HepG2 (cell line): ENCODE measurements at regions not wholly inside any gene's neighbourhood (a gene's known extent, or its start where the extent isn't known, plus 50 kb on each side); places are given as distances from the start of the nearest gene placed in this dataset.

Source experiments
- ATAC-seq: fragments of 200-7000 bp; cut with Tn5 transposase; 3 replicates; pipeline ENCODE4 v1.9.1; 2020; ENCODE audit warnings: mild to moderate bottlenecking, moderate library complexity
- BruUV-seq: library from RNA; stranded (reverse); fragments of 400-500 nt; replicated peaks from 2 replicates; lab custom pipeline; 2021; lab: Mats Ljungman, UMichigan
- CTCF ChIA-PET: fragments of 300-600 bp; formaldehyde crosslinking; extraction: SDS; loops from one replicate; lab custom pipeline; 2021; ENCODE audit warnings: low total read pairs, inconsistent platforms, low intra/inter-chr PET ratio; lab: Yijun Ruan, JAX
- POLR2A ChIA-PET: fragments of 350-600 bp; sonication (Branson Sonifier 250); formaldehyde crosslinking; loops from one replicate; lab custom pipeline; 2020; ENCODE audit warnings: antibody characterized with exemption, inconsistent platforms; lab: Yijun Ruan, JAX
- DNase-seq: peaks from one replicate; pipeline ENCODE4 v3.0.0-alpha.2; 2015; ENCODE audit warnings: low spot score
- FAIRE-seq: peaks from 3 replicates; lab custom pipeline; 2011; peaks lifted over from hg19 to GRCh38; lab: Jason Lieb, UNC
- H2AFZ ChIP-seq: one replicate; pipeline ENCODE4 v1.6.1; 2011; ENCODE audit warnings: low read length, inconsistent platforms
- H3K27ac ChIP-seq: fragments of 300-600 bp; 3 replicates; pipeline ENCODE4 v1.8.0; 2011; ENCODE audit warnings: mixed run types, mild to moderate bottlenecking, mixed read lengths, low read length, inconsistent platforms; ENCODE audit not compliant: insufficient read depth; ENCODE audit errors: extremely low read length
- H3K27me3 ChIP-seq, 2 experiments: fragments of 200-600 bp in 1 of 2; 2 replicates in 1 of 2; 3 replicates in 1 of 2; pipeline versions ENCODE4 v1.6.0 to v1.8.0; 2011; ENCODE audit warnings: low read length in 2 of 2, mild to moderate bottlenecking in 2 of 2, moderate library complexity in 2 of 2, inconsistent platforms in 1 of 2; ENCODE audit not compliant: insufficient read depth in 2 of 2, control insufficient read depth in 1 of 2
- H3K36me3 ChIP-seq, 2 experiments: fragments of 200-600 bp in 1 of 2; replicated peaks in 1 of 2; 2 replicates in 1 of 2; 3 replicates in 1 of 2; pipeline versions ENCODE4 v1.5.1 to v1.8.0; 2011; ENCODE audit warnings: low read length in 2 of 2, inconsistent platforms in 1 of 2; ENCODE audit not compliant: insufficient read depth in 2 of 2, control insufficient read depth in 1 of 2
- H3K4me1 ChIP-seq: 2 replicates; pipeline ENCODE4 v1.5.1; 2012; ENCODE audit warnings: low read length, inconsistent platforms; ENCODE audit not compliant: insufficient read depth
- H3K4me2 ChIP-seq: 2 replicates; pipeline ENCODE4 v1.6.0; 2011; ENCODE audit warnings: low read depth, low read length, inconsistent platforms
- H3K4me3 ChIP-seq, 3 experiments: fragments of 200-600 bp in 1 of 3; sonication (generic), shearing (Covaris generic) in 1 of 3; replicated peaks in 1 of 3; 2 replicates each; pipeline ENCODE4 v1.5.1; 2011 to 2016; ENCODE audit warnings: low read length in 3 of 3, inconsistent platforms in 2 of 3, low read depth in 2 of 3, mild to moderate bottlenecking in 2 of 3, control low read depth in 1 of 3, mixed read lengths in 1 of 3; ENCODE audit not compliant: insufficient read depth in 1 of 3
- H3K79me2 ChIP-seq: one replicate; pipeline ENCODE4 v1.6.1; 2011; ENCODE audit warnings: low read length, inconsistent platforms; ENCODE audit not compliant: insufficient read depth
- H3K9ac ChIP-seq: 2 replicates; pipeline ENCODE4 v1.6.0; 2011; ENCODE audit warnings: mild to moderate bottlenecking, low read depth, low read length, inconsistent platforms; ENCODE audit not compliant: insufficient read depth
- H3K9me3 ChIP-seq: 2 replicates; pipeline ENCODE4 v1.5.1; 2012; ENCODE audit warnings: mild to moderate bottlenecking, low read length
- H4K20me1 ChIP-seq: 2 replicates; pipeline ENCODE4 v1.6.0; 2011; ENCODE audit warnings: inconsistent platforms, mild to moderate bottlenecking, low read length, moderate library complexity; ENCODE audit not compliant: insufficient read depth
- AGO1 ChIP-seq: fragments of 200-400 bp; formaldehyde crosslinking; IDR thresholded peaks from 2 replicates; pipeline ENCODE4 v1.6.1; 2017; ENCODE audit warnings: mild to moderate bottlenecking, low read depth, low read length, moderate library complexity; ENCODE audit not compliant: poor library complexity, severe bottlenecking
- CENPT ChIP-seq: sonication (generic); formaldehyde crosslinking; IDR thresholded peaks from 2 replicates; pipeline ENCODE4 v1.8.0; 2022; ENCODE audit warnings: low read depth, mild to moderate bottlenecking, moderate library complexity, missing genetic modification reagents
- FOSL2 ChIP-seq: sonication (generic); formaldehyde crosslinking; IDR thresholded peaks from 2 replicates; pipeline ENCODE4 v1.4.0; 2020; ENCODE audit warnings: missing genetic modification reagents
- FOXM1 ChIP-seq: sonication (generic); formaldehyde crosslinking; IDR thresholded peaks from 2 replicates; pipeline ENCODE4 v1.5.0; 2020; ENCODE audit warnings: missing genetic modification reagents
- GLI4 ChIP-seq: sonication (generic); formaldehyde crosslinking; IDR thresholded peaks from 2 replicates; pipeline ENCODE4 v1.5.1; 2020; ENCODE audit warnings: missing genetic modification reagents, mild to moderate bottlenecking, moderate library complexity, borderline replicate concordance
- MBNL3 ChIP-seq: fragments of 250-450 bp; sonication (Bioruptor Pico); conservative IDR thresholded peaks from 2 replicates; pipeline ENCODE4 v1.8.0; 2022; ENCODE audit warnings: mild to moderate bottlenecking, inconsistent platforms
- PBX2 ChIP-seq: IDR thresholded peaks from 2 replicates; pipeline ENCODE4 v1.6.1; 2016; ENCODE audit warnings: control low read depth
- PRDM10 ChIP-seq: sonication (generic); formaldehyde crosslinking; IDR thresholded peaks from 2 replicates; pipeline ENCODE4 v1.4.0; 2020; ENCODE audit warnings: low read depth, missing genetic modification reagents
- RFX1 ChIP-seq: fragments of 450-650 bp; IDR thresholded peaks from 2 replicates; pipeline ENCODE4 v1.6.1; 2017
- SETDB1 ChIP-seq: sonication (generic); formaldehyde crosslinking; IDR thresholded peaks from 2 replicates; pipeline ENCODE4 v1.5.1; 2020; ENCODE audit warnings: missing genetic modification reagents, mild to moderate bottlenecking, borderline replicate concordance
- ZBTB20 ChIP-seq: sonication (generic); formaldehyde crosslinking; IDR thresholded peaks from 2 replicates; pipeline ENCODE4 v1.8.1; 2023; ENCODE audit warnings: missing genetic modification reagents, low read depth, mild to moderate bottlenecking, borderline replicate concordance
- ZBTB3 ChIP-seq: sonication (generic); formaldehyde crosslinking; IDR thresholded peaks from 2 replicates; pipeline ENCODE4 v1.4.0; 2020; ENCODE audit warnings: low read depth, mild to moderate bottlenecking, moderate library complexity, missing genetic modification reagents, borderline replicate concordance
- ZNF3 ChIP-seq: IDR thresholded peaks from 2 replicates; pipeline ENCODE4 v1.7.0; 2017; ENCODE audit warnings: inconsistent platforms
- ZNF431 ChIP-seq: sonication (generic); formaldehyde crosslinking; IDR thresholded peaks from 2 replicates; pipeline ENCODE4 v1.9.0; 2022; ENCODE audit warnings: missing genetic modification reagents, low read depth, mild to moderate bottlenecking, borderline replicate concordance
- ZNF468 ChIP-seq: sonication (generic); formaldehyde crosslinking; IDR thresholded peaks from 2 replicates; pipeline ENCODE4 v1.8.0; 2022; ENCODE audit warnings: mild to moderate bottlenecking, moderate library complexity, missing genetic modification reagents
- ZNF556 ChIP-seq: sonication (generic); formaldehyde crosslinking; IDR thresholded peaks from 2 replicates; pipeline ENCODE4 v1.4.0; 2020; ENCODE audit warnings: mild to moderate bottlenecking, missing genetic modification reagents, borderline replicate concordance
- ZNF761 ChIP-seq: sonication (generic); formaldehyde crosslinking; conservative IDR thresholded peaks from 2 replicates; pipeline ENCODE4 v1.4.0; 2020; ENCODE audit warnings: mild to moderate bottlenecking, missing genetic modification reagents
- WGBS: methylation state at CpG from one replicate; pipeline ENCODE4 v1.1.6; 2017; ENCODE audit warnings: low lambda C conversion rate; 5-methylcytosine and 5-hydroxymethylcytosine counted together
- in situ Hi-C: cut with HindIII; loops from 2 replicates; pipeline ENCODE4 v1.10.0; 2017; ENCODE audit warnings: low pct_unique_long_range_greater_than_20kb; ENCODE audit not compliant: extremely low pct_ligation_motif_present
- intact Hi-C: fragments of 100-400 bp; cut with micrococcal nuclease; formaldehyde crosslinking; loops from one replicate; pipeline ENCODE4 v1.10.0; 2022; ENCODE audit not compliant: unreplicated experiment
- TF ChIP-seq, protein P1 (sequence below): sonication (generic); formaldehyde crosslinking; IDR thresholded peaks from 2 replicates; pipeline ENCODE4 v1.5.1; 2020; ENCODE audit warnings: missing genetic modification reagents, mild to moderate bottlenecking, borderline replicate concordance

DNA sequence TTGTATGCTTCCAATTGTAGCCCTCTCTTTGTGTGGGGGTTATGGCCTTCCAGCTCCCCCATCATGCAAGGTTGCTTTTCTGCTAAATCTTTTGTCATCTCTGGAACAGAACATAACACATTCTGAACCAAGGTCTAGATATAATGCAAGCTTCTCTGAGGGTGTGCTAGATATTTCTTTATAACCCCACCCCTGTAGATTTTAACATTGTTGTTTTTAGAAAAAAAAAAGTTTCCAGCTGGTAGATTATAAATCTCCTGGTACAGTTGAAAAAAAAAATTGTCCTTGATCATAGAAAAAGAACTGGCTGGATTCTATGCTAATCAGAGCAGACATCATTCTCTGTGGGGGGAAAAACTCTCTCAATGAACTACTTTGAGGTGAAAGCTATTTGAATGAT is 363.3 kb downstream of the METTL15 start (continued):
- TF ChIP-seq PBX2 = no peak
- no peak for TF ChIP-seq FOSL2 (CRISPR knock-in tag)
- TF ChIP-seq ZBTB3 (CRISPR knock-in tag) = no peak

DNA sequence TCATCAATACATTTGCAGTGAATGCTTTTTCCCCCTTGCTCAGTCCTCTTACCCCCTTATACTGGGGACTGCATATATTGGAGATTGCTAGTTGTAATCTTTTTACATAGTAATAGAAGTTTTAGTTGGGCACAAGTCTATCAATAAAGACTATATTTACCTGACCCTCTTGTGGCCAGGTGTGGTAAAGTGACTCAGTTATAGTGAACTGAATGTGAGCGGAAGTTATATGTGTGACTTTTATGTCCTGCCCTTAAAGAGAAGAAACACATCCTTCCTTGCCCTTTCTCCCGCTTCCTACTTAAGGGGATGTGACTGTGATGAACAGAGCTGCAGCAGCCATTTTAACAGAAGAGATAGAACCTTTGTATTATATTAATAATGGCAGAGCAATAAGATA is 362.0 kb downstream of the METTL15 start:
- H3K4me1 ChIP-seq = no peaks in the 10 kb centered on the region
- no peaks in the 10 kb centered on the region for H3K27me3 ChIP-seq
- in situ Hi-C loops (no loop called here), intact Hi-C loops (no loop called here)
- no peaks in the 10 kb centered on the region for H3K9me3 ChIP-seq
- H3K36me3 ChIP-seq = no peaks in the 10 kb centered on the region
- H3K4me3 ChIP-seq = no peak overlapping the region
- ChIA-PET POLR2A (no interaction called here), CTCF (no interaction called here)
- H2AFZ ChIP-seq = no peak overlapping the region
- no peaks in the 10 kb centered on the region for H4K20me1 ChIP-seq
- no TSS peak for BruUV-seq
- DNase-seq (no peak), FAIRE-seq (no peak), ATAC-seq (no peak)
- H3K79me2 ChIP-seq = no peaks in the 10 kb centered on the region
- no peak overlapping the region for H3K9ac ChIP-seq
- 94% methylated on average over 2 of the region's 2 CpGs for WGBS
- no peak overlapping the region for H3K27ac ChIP-seq
- H3K4me2 ChIP-seq = no peak overlapping the region
- TF ChIP-seq RFX1 = no peak
- no peak for TF ChIP-seq AGO1
- TF ChIP-seq CENPT (CRISPR knock-in tag) = no peak
- TF ChIP-seq, protein P1, sequence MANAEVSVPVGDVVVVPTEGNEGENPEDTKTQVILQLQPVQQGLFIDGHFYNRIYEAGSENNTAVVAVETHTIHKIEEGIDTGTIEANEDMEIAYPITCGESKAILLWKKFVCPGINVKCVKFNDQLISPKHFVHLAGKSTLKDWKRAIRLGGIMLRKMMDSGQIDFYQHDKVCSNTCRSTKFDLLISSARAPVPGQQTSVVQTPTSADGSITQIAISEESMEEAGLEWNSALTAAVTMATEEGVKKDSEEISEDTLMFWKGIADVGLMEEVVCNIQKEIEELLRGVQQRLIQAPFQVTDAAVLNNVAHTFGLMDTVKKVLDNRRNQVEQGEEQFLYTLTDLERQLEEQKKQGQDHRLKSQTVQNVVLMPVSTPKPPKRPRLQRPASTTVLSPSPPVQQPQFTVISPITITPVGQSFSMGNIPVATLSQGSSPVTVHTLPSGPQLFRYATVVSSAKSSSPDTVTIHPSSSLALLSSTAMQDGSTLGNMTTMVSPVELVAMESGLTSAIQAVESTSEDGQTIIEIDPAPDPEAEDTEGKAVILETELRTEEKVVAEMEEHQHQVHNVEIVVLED = no peak
- no peak for TF ChIP-seq GLI4 (CRISPR knock-in tag)
- TF ChIP-seq ZNF3 = no peak
- no peak for TF ChIP-seq PRDM10 (CRISPR knock-in tag)
- TF ChIP-seq SETDB1 (CRISPR knock-in tag) = no peak
- no peak for TF ChIP-seq ZNF556 (CRISPR knock-in tag)
- no peak for TF ChIP-seq ZNF468 (CRISPR knock-in tag)
- TF ChIP-seq ZNF431 = no peak
- TF ChIP-seq FOXM1 = no peak
- TF ChIP-seq MBNL3 = no peak
- TF ChIP-seq ZNF761 = no peak
- TF ChIP-seq ZBTB20 (CRISPR knock-in tag) = no peak
